GM13977 (cell line): ENCODE measurements at regions not wholly inside any gene's neighbourhood (a gene's known extent, or its start where the extent isn't known, plus 50 kb on each side); places are given as distances from the start of the nearest gene placed in this dataset.
"Not testable (repeated sequence)": the region's sequence is repeated elsewhere in the genome, so short reads cannot be mapped to it uniquely, and the experiment has no call there.

Experiments
- DNase-seq: peaks from one replicate; pipeline ENCODE4 v3.0.0; 2012; ENCODE audit warnings: low spot score
- in situ Hi-C: fragments of 300-500 bp; cut with MboI; formaldehyde crosslinking; loops from one replicate; pipeline ENCODE4 v1.12.0; 2022; ENCODE audit warnings: low sequenced_read_pairs, low pct_unique_long_range_greater_than_20kb, mixed read lengths, inconsistent platforms; ENCODE audit not compliant: unreplicated experiment
- TF ChIP-seq, protein P1 (sequence below): IDR thresholded peaks from 2 replicates; pipeline ENCODE4 v1.5.1; 2012; ENCODE audit warnings: mild to moderate bottlenecking, control low read depth; ENCODE audit not compliant: insufficient read depth; ENCODE audit errors: extremely low read depth, missing control alignments

DNA sequence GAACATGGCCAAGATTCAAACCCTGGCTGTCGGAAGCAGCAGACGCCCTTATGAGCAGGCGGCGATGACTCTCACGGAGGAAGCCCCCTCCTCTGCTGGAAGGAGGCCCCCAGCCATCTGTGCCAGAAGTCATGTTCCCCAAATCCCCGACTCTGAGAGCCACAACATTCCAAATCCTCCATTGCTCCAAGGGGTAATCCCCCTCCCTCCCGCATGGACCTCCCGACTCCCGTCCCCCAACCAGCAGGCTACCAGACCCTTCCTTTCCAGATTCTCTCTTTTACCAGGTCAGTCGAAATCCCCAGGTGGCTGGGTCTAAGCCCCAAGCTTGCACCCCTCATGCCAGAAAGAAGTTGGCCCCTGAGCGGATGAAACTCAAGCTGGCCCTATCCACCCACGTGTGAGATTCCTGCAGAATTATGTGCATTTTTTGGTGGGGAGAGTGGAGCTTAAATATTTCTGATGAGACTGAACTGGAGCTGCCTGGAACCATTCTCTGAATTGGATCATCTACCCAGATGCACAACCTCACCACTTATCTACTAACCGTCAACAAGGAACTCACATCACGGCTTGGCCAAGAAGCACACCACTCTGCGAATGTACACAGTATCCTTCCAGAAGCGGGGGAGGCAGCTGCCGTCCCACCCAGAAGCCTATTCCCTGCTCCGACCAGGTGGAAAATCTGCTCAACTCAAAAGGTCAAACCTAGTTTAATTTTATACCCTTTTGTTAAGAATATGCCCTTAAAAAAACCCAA lies 283.5 kb downstream of the C16orf95 start:
- in situ Hi-C loops = no loop called here
- DNase-seq = no peak
- TF ChIP-seq, protein P1, sequence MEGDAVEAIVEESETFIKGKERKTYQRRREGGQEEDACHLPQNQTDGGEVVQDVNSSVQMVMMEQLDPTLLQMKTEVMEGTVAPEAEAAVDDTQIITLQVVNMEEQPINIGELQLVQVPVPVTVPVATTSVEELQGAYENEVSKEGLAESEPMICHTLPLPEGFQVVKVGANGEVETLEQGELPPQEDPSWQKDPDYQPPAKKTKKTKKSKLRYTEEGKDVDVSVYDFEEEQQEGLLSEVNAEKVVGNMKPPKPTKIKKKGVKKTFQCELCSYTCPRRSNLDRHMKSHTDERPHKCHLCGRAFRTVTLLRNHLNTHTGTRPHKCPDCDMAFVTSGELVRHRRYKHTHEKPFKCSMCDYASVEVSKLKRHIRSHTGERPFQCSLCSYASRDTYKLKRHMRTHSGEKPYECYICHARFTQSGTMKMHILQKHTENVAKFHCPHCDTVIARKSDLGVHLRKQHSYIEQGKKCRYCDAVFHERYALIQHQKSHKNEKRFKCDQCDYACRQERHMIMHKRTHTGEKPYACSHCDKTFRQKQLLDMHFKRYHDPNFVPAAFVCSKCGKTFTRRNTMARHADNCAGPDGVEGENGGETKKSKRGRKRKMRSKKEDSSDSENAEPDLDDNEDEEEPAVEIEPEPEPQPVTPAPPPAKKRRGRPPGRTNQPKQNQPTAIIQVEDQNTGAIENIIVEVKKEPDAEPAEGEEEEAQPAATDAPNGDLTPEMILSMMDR = no peak

DNA sequence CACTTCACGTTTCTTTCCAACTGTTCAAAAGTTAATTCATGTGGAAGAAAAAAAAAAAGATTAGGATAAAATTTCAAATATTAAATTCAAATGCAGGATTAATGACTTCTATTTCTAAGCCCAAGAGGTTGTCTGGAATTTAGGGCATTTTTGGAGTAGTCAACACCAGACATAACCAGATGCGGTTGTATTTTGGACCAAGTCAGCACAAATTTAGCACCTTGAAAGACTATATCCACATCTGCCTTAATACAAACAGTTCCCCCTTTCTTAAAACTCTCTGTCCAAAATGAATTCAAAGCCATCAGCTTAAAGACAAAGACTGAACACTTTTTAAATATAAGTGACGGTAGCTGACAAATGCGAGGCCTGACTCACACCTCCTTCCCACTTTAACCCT lies 282.9 kb downstream of the C16orf95 start:
- in situ Hi-C loops = no loop called here
- no peak for DNase-seq
- TF ChIP-seq, protein P1 = no peak

- in situ Hi-C loops = no loop called here
- DNase-seq = no peak
- TF ChIP-seq, protein P1 = no peak
These were observed 282.1 kb downstream of the C16orf95 start for GRCh38 chr16:87035053-87035452.

- TF ChIP-seq, protein P1 = no peak
- in situ Hi-C loops = no loop called here
- DNase-seq = no peak
These were observed 280.2 kb downstream of the C16orf95 start for GRCh38 chr16:87037012-87037411.

- in situ Hi-C loops, DNase-seq: not testable (repeated sequence)
These were observed 278.7 kb downstream of the C16orf95 start for GRCh38 chr16:87038528-87038927.

DNA sequence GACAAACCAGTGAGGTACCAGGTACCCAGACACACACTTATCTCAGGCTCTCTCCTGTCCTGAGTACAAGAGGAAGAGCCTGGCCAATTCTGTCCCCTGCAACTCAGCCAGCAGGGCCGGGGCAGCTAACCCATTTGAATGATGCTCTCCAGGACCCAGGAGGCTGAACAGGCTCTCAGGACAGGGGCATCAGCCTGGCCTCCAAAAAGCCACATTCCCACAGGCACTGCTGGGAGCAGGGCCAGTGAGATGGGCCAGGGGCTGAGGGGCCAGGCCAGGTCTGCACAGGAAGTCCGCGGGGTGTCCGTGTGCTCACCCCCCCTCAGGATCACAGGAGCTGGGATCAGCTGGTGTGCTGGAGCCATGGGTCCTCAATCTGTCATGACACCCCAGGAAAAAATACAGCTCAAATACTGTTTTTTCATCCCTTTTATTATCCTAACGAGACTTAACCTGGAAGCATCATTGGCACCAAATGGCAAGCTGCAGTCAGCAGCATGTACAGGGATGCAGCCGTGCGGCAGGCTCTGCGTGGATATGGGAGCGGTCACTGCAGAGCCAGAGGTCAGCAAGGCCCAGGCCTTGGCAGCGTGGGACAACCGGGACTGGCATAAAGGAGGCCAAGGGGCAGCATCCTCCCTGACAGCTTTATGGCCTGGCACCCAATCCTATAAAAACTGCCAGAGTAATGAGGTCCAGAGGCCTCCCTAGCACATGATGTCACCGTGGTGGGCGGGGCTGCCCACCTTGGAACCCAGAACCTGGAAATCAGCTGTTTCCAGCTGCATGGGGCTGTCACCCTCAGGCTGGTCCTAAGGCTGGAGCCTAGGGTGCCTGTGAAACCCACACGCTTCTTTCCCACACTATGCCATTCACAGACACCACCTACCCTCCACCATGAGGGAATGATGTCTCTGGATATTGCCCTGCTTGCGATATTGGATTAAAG lies 276.7 kb downstream of the C16orf95 start:
- DNase-seq = no peak
- TF ChIP-seq, protein P1 = no peak
- in situ Hi-C loops = no loop called here

- no peak for DNase-seq
- in situ Hi-C loops = no loop called here
- TF ChIP-seq, protein P1 = no peak
These were observed 275.9 kb downstream of the C16orf95 start for GRCh38 chr16:87041286-87041685.
